Fibroblast of skin of scalp (primary cell): ENCODE measurements at regions not wholly inside any gene's neighbourhood (a gene's known extent, or its start where the extent isn't known, plus 50 kb on each side); places are given as distances from the start of the nearest gene placed in this dataset.
A peak's percentile ranks its signal among the peaks of the same experiment; 100 is the strongest.

Experiments used
- DNase-seq: peaks from one replicate; pipeline ENCODE4 v3.0.0-alpha.2; 2013

DNA sequence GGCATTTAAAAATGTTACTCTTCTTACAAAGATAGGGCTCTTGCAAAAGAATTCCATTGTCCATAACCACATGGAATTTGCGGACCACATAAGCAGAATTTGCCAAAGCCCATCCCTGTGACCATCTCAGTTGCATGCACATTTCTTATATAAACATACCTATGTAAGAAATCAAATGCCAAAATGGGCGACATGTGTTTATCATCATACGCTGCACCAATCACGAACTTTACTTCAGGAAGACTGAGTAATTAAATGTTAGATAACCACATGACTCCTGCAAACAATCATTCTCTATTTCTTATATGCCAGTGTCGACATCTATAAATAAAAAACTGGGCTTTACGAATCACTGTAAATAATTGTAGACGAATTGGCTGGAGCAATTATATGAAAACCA lies 186.1 kb upstream of the RBMS1 start:
- peak; percentile 66 for DNase-seq

DNA sequence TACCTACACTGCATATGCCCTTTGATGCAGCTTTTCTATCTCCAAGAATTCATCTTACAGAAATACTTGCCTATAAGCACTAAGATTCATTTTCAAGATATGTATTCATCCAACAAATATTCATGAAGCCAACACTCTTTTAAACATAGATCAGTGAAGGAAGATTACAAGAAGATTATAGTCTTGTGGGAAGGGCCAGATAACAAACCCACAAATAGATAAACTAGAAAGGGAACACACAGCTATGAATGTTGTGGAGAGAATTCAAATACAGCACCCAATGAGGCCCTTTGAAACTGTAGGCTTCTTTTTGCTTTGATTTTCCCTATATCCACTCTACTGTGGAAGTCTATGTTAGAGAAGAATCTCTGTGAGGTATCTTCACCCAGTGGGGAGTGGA lies 186.7 kb upstream of the RBMS1 start:
- no peak for DNase-seq

DNA sequence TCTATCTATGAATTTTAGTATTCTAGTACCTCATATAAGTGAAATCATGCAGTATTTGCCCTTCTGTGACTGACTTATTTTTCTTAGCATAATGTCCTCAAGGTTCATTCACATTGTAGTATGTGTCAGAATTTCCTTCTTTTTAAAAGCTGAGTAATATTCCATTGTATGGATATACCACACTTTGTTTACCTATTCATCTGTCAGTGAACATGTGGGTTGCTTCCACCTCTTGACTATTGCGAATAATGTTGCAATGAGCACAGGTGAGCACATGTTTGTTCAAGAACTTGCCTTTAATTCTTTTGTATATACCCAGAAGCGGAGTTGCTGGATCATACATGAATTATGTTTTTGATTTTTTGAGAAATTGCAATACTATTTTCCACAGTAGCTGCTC lies 187.4 kb upstream of the RBMS1 start:
- DNase-seq, result no peak

DNA sequence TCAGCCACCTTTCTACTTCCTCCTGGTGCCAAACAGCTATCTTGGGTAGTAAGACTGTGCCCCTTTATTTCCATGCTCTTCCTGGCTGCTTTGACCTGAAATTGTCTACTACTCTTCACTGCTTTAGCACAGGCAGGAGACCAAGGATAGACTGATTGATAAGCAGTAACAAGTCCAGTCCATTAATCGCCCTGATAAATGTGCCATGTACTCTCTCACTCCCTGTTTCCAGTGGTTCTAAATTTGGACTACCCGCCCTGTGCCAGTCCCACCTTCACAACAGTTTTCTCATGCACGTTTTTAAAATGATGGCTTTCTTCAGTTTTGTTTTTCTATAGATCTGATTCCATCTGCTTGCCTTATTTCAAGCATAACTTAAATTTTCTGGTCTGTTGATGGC lies 189.6 kb upstream of the RBMS1 start:
- no peak for DNase-seq

DNA sequence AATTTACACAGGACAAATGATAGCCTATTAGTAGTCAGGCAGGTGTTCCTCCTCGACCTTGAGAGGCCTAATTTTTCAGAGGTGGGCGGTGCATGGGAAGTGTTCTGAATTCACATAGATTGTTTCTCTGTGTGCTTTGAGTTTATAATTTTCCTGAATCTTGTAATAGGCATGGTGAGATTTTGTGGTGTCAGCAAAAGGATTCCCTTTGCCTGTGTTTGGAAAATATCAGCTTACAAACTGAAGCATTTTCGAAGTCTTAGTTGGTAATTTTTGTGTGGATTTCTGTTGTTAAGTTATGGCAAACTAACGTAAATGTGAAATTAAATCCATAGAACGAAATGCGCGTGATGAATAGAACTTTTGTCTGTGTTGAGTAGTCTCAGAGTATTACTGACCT lies 194.0 kb upstream of the RBMS1 start:
- no peak for DNase-seq

DNA sequence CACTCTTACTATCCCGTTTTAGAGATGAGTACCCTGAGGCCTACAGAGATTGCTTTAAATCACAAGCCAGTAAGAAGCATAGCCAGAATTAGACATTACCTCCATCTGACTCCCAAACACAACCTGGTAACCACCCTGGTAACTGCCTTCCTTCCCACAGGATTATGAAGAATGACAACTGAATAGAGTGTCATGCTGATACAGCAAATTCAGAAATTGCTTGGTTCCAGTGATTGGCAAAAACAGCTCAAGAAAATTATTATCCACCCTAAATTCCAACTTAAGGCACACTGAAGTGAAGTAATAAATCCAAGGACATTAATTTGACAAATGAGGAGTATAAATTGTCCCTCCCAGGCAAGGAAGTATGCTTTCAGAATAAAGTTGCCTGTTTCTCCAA lies 195.8 kb upstream of the RBMS1 start:
- DNase-seq, result no peak

DNA sequence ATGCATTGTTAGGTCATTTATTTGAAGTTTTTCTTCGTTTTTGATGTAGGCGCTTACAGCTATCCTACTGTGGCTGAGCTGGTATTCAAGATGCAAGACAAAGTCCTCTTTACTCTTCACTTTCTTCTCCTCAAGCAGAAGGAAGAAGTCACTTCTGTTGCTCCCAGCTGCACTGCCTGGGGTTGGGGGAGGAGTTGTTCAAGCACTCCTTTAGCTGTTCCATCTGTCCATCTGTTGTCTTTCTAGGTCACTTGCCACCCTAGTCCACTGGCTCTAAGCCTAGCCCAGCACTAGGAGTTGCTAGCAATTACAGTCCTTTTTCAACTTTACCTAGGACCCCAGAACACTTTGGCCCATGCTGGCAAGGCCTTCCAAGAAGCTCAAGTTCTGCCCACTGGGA lies 200.6 kb upstream of the RBMS1 start:
- DNase-seq, result no peak

DNA sequence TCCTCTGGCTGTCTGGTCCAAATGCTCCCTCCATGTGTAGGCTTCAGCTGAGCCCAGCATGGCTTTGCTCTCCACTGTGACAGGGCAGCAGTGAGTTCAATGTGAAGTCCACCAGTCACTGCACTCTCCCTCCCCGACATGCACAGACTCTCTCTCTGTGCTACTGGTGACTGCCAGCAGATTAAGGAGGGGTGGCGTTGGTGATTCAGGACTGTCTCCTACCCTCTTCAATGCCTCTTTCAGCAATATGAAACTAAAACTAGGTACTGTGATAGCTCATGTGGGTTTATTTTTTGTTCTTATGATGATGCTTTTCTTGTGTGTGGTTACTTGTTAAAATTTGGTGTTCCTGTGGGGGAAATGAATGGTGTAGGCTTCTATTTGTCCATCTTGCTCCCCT lies 201.0 kb upstream of the RBMS1 start:
- no peak for DNase-seq

DNA sequence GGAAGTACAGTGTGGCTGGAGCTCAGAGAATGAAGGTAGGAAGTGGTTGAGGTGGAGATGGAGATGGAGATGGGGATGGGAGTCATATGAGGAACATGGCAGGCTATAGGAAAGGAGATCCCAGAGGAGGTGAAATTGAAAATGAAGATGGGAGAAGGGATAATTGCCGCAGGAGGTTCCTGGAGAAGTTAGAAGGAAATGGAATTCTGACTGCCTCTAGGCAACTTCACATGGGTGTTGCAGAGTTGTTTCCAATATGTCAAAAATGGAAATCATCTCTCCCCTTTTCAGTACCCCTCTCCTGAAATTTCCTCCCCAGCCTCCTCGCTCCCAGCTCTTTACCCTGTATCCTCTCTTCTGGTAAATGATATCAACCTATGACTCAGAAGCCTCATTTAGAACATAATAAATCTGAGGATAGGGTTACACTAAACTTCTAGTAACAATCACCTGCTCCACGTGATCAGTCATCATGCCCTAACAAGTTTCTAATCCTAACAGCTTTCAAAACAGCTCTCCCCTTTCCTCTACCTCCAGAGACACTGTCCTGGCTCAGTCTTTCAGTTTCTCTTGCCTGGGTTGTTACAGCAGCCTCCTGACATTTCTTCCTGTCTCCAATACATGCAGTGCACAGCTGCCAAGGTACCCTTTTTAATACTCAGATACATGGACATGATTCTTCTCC lies 201.9 kb upstream of the RBMS1 start:
- DNase-seq, result no peak

DNA sequence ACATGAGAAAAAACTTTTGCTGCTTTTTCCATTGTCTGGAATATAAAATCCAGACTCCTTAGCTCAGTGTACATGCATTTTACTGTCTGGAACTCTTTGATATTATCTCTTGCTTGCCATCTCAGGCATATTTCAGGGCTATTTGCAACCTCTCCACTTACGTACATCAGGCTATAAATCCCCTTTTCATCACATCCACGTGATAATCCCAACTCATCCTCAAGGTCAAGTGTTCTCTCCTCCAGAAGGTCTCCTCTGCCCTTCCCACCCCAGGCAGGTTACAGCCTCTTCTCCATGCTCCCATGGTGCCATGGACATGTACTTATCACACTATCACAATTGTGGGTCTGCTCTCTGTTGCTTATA lies 202.5 kb upstream of the RBMS1 start:
- DNase-seq, result no peak

DNA sequence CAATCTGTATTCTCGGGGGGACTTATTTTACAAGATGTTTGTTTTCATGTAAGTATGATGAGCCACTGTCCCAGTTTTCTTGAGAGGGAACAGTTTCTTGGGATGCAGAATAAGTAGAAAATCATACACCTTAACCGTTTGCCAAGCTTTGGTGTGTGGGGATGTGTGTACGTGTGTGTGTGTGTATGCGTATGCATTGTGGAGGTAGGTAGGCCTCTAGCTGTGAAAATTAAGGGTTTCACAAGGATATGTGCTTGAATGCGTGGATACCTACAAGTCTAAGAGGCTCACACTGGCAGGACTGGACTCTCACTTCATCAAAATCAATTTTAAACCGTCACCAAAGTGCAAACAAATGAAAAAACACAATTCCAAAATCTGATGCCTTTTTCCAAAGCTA lies 204.2 kb upstream of the RBMS1 start:
- DNase-seq, result no peak

DNA sequence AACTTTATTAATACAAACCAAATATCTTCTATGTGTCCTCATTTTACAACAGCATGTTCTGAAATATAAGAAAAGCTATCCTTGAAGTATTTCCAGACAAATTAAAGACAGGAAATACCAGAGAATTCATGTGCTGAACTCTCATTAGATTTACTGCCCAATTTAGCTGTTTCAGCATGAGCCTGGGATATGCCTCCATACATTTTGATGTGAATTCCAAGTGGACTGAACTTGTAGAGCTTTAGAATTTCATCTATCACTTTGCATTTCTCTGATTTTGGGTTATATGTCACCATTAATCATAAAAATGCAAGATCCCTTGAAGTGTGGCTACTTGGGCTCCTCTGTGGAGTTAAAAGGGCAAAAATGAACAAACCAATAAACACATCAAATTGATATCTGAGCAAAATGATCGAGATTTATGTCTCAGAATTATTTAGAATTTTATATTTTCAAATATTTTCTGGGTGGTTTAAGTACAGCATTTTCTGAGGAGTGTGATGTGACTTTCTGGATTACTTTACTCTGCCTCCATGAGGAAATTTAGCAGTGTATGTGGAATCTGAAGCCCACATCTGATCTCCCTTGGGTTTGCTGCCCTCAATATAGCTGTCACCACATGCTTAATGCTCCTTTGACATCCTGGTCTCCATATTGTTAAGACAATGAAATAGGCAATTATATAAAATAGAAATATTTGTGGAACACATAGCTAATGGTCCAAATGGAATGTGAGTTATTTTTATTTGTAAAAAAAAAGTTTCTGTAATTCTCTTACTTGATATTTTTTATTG lies 206.6 kb upstream of the RBMS1 start:
- DNase-seq, result peak; percentile 79

DNA sequence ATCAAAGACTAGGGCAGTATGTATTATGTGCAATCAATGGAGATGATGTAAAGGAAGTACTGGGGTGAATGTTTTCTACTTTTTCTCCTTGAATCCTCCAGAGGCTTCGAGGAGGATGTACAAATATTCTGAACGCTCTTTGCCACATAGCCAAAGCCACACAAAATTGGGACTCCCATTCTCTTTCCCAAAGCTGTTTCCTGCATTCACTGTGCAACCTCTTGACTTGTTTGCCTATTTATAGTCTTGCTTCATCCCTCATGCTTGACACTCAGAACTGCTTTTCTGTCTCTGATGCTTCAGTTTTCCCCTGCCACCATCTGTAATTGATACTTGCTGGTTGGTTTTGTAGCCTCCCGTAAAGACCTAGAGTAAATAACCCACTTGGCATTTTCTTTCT lies 208.2 kb upstream of the RBMS1 start:
- DNase-seq, result no peak

DNA sequence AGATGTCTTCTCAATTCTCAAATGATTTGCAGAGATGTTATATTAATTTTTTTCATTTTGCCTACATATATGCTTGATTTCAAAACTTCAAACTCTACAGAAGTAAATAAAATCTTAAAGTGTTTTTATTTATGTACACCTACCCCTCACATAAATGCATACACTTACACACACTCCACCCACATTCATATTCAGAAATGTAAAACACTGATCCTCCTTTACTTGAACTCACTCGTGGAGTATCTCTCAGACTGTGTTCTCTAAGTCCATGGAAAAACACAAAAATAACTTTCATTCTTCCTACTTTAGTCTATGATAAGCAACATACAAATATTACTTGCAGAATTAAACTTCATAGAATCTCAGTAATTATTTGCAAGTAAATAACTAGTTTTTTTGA lies 209.1 kb upstream of the RBMS1 start:
- no peak for DNase-seq

DNA sequence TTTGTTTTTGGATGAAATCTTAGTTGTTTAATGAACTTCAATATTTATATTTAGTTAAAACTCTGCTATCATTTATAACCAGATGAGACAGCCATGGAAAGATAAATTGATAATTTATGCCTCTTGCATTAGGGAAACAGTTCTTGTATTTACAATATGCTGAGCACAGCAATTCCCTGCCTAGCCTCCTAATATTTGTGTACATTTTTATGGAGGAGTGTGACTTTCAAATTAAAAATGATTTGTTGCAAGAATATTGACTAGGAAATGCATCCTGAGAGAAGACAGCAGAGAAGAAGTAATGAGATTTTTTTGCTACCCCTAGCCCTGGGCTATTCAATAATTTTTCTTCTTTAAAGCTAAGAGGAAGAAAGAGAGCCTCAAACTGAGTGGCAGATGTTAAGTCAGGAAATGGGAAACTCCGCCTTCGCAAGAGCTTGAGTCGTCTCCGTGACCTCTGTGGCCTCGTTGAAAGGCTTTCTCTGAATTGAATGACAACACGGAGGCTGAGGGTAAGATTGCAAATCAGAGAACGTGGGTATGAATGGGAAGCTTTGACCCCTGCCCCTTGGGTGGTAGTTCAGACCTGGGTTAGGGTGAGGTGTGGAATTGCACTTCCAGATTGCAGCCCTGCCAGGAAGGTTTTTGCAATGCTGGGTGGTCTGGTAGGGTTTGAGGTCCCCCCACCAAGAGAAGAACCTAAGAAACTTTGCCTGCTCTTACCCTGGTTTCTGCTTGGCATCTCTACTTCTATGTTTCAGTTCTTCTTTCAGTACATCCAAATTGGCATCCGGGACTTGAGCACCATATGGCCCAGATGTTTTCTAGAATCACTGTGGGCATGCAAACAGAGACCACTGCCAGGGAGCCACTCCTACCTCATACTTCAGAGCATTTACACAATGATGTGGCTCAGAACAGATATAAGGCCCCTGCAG lies 210.3 kb upstream of the RBMS1 start:
- no peak for DNase-seq

DNA sequence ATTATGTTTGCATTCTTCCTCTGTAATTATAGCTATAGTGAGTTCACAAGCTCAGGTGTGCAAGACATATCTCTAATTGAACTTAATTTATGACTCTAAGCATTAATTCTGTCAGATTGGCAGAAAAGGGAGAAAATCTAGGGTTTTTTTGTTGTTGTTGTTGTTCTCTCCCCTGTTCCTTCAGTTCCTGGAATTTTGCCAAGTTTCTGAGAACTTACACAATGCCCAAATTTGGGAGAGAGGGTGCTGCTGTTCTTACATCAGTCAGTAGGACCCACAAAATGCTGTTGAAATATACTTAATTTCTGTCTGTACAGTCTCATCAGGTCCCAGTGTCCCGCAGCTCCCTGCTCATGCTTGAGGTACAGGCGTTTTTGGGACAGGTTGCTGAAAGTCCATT lies 221.8 kb upstream of the RBMS1 start:
- DNase-seq, result no peak

DNA sequence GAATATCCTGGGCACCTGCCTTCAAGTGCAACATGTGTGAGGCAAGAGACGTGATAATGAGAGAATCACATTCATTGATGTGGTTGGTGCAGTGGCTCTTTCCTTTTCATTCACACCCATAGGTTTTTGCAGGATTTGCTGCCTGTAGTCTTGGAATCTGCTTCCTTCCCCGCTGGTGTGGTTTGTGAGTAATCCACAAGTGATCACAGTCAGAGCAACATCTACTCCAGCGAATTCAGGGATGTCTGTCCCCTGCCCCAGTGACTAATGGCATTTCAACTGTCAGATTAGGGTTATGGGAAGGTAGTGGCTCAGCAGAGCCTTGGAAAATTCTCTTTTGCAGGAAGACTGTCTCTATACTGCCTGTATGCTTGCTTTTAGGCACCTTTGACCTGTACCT lies 225.5 kb upstream of the RBMS1 start:
- peak; percentile 78 for DNase-seq

DNA sequence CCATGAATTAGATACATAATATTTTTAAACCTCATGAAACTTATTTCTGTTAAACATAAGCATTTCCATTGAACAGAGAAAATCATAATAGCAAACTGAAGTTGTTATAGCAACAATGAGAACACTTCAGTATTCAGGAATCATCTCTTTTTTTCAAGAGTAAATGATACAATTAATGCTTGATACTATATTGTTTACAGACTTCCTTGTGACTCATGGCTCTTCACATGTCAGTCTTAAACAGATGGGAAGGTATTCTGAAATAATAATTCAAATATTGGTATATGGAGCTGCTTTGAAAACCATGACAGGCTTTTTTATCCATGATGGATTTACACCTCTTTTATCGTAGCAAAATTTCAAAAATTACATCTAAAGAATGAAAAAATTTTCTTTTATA lies 226.5 kb upstream of the RBMS1 start:
- no peak for DNase-seq

DNA sequence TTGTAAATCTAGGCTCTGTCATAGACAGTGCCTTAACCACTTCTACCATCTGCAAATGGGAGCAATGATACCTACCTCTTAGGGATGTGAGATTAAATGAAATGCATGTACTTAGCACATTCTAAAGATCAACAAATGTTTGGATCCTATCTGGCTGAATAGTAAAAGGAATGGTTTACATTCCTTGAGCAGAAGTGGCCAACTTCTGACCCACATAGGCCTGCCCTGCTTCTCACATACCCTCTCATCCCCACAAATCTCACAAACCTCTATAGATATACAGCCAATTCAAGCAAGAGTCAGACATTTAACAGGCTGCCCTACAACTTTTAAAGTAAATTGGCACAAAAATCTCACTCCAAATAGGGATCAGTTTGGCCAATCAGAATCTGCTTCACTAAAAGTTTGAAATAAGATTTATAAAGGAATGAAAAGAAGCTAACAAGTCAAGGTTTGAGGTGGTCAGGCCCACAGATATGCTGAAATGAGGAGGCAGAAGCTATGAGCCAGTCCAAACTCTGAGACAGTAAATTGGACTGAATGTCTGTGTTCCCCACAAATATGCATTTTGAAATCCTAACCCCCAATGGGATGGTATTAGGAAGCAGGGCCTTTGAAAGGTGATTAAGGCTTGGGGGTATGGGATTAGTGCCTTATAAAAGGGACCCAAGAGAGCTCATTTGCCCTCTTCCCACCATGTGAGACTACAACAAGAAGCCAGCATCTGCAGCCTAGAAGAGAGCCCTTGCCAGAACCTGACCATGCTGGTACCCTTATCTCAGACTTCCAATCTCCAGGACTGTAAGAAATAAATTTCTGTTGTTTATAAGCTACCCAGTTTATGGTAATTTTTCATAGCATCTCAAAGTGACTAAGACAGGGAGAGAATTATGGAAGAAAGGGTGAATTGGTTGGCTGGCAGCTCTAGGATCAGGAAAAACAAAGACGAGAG lies 227.8 kb upstream of the RBMS1 start:
- DNase-seq, result peak; percentile 66

DNA sequence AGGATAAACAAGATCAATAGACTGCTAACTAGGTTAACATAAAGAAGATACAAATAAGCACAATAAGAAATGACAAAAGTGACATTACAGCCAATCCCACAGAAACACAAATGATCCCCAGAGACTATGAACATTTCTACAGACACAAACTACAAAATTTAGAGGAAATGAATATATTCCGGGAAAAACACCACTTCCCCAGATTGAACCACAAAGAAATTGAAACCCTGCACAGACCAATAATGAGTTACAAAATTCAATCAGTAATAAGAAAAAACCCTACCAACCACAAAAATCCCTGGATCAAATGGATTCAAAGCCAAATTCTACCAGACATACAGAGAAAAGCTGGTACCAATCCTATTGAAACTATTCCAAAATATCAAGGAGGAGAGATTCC lies 232.4 kb upstream of the RBMS1 start:
- no peak for DNase-seq

DNA sequence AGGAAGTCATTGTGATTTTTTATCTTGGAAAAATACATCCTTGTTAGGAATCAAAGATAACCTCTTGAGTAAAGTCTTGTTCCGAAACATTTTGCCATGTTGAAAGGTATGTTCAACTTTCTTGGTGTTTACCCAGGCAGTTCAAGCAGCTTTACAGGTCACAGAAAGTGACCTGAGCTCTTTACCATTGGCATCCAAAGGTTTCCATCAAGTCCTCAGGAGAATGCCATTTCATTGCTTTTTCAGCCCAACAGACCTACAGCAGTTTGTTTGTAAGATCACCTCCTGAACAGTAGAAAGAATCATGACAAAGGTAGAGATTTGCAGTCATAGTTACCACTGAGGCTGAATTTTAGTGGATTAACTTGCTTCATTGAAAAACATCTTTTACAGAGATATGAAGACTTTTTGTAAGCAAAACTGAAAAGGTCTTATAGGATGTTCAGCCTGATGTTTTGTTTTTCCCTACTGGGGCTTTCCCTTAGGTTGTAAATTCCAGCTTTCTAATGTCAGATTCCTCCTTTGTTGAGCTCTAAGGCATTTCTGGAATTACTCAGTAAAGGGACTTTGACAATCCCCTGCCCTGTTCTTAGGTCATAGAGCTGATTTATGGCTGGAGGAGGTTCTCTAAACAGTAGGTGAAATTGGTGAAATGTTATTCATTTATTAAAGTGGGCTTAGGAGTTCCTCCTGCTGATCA lies 236.8 kb upstream of the RBMS1 start:
- DNase-seq, result peak; percentile 24

DNA sequence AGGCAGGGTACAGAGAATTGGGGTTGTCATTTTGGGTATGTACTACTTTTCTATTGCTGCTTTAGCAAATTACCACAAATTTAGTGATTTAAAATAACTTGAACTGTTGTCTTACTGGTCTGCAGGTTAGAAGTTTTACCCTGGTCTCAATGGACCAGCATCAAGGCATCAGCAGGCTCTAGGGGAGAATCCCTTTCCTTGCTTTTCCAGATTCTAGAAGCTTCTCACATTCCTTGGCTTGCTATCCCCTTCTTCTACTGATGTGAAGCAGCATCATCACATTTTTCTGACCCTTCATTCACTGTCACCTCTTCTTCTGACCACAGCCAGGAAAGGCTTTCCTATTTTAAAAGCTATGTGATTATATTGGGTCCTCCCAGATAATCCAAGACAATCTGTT lies 237.8 kb upstream of the RBMS1 start:
- no peak for DNase-seq
